Activated CD4-positive, alpha-beta T cell treated with anti-CD3 and anti-CD28 coated beads for 48 hours (primary cell): ENCODE measurements at regions not wholly inside any gene's neighbourhood (a gene's known extent, or its start where the extent isn't known, plus 50 kb on each side); places are given as distances from the start of the nearest gene placed in this dataset.
"Not testable (repeated sequence)": the region's sequence is repeated elsewhere in the genome, so short reads cannot be mapped to it uniquely, and the experiment has no call there.

Experiments used
- DNase-seq: peaks from one replicate; pipeline ENCODE4 v3.0.0-alpha.2; 2020

DNA sequence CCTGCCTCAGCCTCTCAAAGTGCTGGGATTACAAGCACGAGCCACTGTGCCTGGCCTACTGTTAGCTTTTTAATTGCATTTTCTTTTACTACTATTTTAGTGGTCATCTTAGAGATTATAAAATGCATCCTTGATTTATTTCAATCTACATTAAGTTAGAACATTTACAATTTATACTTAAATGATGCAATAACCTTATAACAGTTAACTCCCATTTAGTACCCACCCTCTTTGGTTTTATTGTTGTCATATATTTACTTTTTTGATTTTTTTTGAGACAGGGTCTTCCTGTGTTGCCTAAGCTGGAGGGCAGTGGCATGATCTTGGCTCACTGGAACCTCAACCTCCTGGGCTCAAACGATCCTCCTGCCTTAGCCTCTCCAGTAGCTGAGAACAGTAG, 77.3 kb downstream of the PPCDC start:
- no peak for DNase-seq

DNA sequence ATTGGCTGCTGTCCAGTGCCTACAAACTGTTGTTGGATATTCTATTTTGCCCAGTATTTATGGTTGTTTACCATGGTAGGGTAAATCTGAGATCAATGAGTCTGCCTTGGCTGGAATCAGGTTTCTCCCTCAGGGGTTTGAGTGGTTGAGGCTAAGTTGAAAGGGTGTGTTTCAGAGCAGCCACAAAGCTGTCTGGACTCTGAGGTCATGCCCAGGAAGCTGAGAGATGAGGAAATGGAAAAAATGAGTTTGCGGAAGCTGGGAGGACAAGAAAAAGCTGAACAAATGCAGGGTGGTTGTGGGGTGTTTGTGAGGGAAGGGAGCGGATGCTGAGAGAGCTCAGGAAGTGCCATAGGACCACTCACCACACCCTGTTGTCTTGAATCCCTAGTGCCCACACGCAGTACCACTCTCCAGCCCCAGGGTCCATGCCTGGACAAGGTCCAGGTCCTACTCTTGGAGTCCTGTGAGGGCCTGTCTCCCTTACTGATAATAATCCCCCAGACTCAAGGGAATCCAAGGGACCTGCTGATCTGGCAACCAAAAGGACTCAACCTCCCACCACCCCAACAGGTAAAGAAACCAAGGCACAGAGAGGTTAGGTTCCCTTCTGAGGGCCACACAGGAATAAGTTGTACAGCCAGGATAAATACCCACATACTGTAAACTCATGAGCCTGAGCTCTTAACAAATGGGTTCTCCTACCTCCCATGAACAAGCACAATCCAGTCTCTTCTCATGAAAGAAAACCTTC, 81.6 kb downstream of the PPCDC start:
- DNase-seq = peak; percentile 40

DNA sequence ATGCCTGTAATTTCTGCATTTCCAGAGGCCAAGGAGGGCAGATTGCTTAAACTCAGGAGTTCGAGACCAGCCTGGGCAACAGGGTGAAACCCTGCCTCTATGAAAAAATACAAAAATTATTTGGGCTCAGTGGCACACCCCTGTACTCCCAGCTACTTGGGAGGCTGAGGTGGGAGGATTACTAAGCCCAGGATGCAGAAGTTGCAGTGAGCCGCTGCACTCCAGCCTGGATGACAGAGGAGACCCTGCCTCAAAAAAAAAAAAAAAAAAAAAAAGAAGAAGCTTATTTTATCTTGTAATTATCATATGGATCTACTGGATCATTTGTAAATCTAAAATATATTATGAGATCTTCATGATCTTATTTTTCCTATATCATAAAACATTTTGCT, 84.1 kb downstream of the PPCDC start:
- no peak for DNase-seq

DNA sequence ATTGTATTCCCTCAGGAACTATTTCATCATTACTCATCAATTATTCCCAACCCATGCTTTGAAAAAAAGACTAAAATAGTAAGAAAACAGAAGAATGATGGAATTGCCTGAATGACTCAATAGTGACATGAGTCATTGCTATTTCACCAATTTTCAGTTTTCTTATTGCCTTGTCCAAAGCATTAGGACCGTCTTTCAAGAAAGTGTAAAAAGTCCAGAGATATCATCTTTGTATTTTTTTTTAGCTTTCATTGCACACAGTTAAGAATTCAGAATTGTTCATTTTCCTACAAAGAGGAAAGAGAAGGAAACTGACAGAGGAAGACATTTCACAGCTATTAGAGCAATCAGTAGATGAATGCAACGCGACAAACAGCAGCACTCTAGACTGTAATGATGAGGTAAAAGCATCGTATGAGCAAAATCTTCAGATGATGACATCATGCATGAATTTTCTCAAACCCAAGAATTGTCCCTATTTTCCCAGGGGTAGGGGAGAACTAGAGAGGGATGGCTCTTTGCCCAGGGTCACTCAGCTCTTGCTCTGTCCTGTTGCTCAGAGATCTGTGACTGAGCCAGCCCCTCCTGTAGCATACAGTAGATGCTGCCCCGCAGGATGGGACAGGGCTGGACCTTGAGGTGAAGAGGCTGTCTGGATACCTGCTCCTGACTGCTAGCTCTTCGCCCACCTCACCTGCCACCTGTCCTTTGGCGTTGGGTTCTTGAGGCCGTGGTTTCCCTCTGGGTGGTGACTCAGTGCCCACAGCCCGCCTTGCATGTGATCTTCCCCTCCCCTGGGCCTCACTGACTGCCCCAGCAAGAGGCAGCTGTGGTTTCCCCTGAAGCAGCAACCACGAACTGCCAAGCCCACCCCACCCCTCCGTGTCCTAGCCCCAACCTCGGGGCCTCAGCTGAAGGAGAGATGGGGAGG, 84.8 kb downstream of the PPCDC start:
- DNase-seq = peak; percentile 79

DNA sequence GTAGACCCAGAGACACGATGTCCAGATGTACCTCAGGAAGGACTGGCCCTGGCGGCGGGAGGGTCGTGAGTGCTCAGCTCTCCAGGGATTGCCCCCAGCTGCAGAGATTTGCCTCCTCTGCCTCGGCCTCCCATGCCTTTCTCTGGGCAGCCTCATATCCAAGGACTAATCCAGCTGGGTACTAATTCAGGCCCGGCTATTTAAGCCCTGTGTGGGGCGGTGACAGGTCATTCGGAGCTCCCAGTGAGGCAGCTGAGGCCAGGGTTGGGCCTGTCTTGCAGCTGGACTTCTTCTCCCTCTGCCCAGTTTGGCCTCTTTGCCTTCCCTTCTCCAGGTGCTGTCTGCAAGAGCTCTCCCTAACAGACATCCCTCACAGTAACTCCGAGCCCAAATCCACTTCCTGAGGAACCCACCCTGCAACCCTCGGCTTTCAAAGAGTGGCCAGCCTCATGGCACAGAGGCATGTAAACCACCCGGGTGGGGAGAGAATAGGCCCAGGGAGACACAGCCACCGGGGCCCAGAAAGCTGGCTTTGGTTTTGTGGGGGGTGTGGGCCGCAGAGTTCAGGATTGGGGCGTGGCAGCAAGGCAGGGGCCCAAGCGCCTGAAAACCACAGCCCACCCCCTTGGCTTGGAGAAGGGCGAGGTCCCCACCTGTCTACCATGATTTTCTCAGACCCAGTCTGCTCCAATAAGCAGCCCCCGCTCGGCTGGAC, 85.8 kb downstream of the PPCDC start:
- no peak for DNase-seq

DNA sequence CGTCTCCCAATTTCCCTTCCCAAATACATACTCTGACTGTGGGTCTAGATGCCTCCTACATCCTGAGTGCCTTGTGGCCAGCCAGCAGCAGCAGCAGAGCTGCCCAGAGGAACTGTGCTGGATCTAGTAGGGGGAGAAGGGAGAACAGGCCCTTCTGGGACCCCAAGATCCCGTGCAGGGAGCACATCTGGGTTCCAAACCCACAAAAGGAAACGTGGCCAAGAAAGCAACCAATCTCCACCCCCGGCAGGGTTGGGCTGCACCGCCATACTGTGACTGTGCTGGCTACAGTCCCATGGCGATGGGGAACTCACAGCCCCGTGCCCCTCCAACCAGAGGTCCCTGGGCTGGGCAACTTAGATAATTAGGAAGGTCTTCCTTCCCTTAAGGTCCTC, 86.3 kb downstream of the PPCDC start:
- DNase-seq = no peak

DNA sequence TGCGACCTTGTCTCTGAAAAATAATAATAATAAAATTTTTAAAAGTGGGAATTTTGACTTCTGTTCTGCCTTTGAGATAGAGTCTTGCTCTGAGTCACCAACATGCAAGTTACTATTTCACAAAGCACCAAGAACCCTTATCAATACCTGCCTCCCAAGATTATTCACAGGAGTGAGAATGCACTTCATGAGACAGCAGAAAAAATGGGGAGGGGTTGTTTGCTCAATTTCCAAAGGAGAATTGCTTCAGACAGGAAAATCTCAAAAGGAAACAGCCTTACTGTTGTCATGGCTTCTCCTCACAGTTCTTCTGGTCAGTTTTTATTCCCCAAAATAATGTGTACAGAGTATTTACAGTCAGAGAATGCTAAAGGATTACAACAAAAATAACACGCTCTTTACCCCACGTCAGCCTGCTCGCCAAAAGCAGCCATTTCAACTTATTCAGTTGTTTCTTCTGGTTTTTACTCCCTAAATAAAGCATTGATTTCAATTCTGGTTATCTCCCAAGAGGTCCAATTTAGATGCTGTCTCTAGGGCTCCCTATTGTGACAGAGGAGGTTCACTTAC, 89.0 kb downstream of the PPCDC start:
- DNase-seq = no peak

DNA sequence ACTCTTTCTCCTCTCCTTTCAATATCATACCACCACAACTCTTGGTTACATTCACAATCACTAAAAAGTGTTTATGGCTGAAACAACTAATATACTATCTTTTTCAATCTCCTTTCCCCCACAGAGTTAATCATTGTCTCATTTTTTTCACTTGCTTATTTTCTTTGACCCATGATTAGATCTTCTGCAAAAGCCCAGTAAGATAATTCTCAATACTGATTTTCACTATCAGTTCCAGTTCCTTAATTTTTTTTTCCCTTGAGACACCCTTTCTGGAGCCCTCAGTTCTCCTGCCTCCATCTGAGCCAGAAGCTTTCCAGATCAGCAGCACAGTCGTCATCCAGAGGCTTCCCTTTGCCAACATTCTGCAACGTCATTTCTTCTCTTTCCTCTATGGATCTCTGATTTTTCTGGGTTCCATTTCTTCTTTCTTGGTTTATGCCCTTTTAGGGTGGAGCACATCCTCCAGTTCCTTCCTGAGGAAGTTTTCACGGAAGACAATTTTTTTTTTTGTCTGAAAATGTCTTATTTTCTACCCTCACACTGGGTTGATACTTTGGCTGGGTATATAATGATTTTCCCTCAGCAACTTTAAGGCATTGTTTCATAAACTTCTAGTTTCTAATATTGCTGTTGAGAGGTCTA, 88.7 kb upstream of the C15orf39 start:
- no peak for DNase-seq

DNA sequence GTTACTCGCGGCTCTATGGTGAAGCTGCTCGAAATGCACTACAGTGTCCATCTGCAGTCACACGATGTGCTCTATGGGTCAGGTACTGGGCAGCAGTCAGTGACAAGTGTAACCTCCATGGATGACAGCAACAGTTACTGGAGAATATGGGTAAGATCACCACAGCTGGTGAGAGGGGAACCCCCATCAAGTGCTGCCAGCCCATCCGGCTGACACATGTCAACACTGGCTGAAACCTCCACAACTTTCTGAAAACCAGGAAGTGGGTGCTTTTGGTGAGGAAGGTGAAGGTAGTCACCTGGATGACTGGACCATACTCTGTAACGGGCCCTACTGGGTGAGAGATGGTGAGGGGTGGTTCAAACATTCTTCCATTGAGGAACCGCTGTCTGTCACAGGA, 87.4 kb upstream of the C15orf39 start:
- DNase-seq = peak; percentile 13

DNA sequence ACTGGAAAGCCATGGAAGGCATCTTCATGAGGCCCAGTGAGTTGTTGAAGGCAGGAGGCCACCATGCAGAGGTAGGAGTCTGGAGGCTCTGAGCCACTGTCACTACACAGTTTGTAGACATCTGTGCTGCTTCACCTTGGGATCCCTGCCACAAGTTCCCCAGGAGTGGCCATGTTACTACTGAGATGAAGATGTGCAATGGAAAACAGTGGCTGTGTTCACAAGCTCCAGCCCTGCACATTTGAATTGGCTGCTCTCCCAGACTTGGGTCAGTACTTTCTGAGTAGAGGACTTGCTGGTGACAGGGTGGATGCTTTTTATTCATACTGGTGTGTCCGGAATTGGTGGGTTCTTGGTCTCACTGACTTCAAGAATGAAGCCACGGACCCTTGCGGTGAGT, 86.9 kb upstream of the C15orf39 start:
- no peak for DNase-seq

DNA sequence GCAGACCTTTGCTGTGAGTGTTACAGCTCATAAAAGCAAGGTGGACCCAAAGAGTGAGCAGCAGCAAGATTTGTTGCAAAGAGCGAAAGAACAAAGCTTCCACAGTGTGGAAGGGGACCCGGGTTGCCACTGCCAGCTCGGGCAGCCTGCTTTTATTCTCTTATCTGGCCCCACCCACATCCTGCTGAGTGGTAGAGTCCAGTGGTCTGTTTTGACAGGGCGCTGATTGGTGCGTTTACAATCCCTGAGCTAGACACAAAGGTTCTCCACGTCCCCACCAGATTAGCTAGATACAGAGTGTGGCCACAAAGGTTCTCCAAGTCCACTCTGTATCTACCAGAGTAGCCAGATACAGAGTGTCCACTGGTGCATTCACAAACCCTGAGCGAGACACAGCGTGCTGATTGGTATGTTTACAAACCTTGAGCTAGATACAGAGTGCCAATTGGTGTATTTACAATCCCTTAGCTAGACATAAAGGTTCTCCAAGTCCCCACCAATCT, 86.2 kb upstream of the C15orf39 start:
- DNase-seq = not testable (repeated sequence)

DNA sequence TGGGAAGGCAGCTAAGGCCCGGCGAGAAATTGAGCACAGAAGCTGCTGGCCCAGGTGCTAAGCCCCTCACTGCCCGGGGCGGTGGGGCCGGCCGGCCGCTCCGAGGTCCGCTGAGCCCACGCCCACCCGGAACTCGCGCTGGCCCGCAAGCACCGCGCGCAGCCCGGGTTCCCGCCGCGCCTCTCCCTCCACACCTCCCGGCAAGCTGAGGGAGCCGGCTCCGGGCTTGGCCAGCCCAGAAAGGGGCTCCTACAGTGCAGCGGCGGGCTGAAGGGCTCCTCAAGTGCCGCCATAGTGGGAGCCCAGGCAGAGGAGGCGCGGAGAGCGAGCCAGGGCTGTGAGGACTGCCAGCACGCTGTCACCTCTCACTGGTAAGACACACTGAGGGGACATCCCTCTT, 85.5 kb upstream of the C15orf39 start:
- DNase-seq = not testable (repeated sequence)

DNA sequence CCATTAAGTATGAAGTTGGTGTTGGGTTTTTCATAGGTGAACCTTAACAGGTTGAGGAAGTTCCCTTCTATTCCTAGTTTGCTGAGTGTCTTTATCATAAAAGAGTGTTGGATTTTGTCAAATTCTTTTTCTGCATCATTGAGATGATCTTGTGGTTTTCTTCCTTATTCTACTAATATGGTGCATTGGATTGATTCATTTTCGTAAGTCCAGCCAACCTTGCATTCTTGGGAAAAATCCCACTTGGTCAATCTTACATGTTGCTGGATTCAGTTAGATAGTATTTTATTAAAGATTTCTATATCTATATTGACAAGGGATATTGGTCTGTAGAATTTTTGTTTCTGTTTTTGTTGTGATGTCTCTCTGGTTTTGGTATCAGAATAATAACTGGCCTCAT, 83.7 kb upstream of the C15orf39 start:
- no peak for DNase-seq

DNA sequence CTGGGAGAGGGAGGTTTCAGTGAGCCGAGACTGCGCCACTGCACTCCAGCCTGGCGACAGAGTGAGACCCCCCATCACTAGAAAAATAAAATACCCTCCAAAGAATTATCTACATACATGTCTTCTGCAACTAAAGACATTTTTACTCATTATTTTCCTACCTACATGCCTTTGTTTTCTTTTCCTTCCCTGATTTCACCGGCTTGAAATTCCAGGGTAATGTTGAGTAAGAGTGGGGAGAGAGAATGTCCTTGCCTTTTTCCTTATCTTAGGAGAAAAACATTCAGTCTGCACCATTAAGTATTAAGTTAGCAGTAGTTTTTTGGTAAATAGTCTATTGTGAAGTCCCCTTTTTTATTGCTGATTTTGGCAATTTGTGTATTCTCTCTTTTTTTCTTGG, 82.4 kb upstream of the C15orf39 start:
- DNase-seq = not testable (repeated sequence)

DNA sequence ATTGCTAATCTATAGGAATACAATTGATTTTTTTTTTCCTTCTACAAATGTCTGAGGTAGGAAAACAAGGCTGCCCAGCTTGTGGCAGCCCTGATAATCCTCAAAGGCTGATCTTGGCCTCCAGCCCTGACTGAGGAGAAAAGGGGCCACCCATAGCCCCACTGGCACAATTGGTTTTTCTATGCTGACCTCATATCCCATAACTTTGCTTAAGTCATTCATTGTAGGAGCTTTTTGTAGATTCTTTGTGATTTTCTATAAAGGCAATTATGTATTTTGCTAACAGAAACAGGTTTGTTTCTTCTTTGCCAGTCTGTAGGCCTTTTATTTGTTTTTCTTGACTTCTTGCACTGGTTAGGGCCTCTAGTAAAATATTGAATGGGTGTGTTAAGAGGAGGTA, 80.2 kb upstream of the C15orf39 start:
- DNase-seq = no peak

DNA sequence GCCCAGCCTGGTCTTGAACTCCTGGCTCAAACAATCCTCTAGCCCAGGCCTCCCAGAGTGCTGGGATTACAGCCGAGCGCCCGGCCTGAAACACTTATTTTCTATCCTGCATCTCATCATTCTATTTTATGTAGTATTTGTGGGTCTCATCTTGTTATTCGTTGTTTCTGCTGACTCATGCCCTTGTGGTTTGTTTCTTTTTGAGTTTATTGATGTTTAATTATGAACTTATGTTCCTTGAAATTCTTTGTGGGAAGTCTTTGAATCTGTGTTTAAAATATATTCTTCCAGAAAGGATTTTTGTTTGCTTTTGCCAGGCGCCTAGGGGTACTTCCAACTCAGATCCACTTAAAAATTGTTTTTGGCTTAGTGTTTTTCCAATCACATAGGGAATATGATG, 78.3 kb upstream of the C15orf39 start:
- no peak for DNase-seq

DNA sequence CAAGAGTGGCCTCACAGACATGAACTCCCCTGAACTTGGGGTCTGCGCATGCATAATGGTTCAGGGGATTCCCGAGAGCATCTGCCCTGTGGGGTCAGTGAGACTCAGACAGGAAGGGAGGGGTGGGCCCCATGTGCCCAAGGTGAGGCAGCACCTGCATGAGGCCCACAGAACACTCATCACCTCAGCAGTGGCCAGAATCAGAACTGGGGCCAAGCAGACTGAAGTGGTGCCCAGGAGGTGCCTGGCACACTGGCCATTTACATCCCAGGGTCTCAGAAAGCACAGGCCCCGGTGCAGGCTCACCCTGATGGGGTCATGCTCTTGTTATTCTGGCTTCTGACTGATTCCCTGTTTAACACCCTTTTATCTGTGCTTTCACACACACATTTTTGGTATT, 77.4 kb upstream of the C15orf39 start:
- DNase-seq = not testable (repeated sequence)

DNA sequence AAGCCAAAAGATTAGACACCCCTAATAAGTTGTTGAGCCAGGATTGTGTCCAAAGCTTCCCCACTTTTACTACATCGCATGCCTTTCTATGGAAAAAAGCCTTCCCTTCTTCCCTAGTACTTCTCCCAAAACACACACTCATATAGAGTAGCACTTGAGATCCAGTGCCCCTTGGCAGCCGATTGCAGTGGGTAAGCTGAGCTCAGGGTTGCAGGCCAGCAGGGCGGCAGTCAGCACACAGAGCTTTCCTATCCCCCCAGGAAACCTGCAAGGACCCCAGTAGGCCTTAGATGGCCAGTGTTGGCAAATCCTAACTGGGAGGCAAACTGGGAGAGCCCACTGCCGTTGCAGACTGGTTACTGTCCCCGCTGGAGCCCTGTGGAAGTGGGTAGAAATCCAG, 75.7 kb upstream of the C15orf39 start:
- DNase-seq = no peak

DNA sequence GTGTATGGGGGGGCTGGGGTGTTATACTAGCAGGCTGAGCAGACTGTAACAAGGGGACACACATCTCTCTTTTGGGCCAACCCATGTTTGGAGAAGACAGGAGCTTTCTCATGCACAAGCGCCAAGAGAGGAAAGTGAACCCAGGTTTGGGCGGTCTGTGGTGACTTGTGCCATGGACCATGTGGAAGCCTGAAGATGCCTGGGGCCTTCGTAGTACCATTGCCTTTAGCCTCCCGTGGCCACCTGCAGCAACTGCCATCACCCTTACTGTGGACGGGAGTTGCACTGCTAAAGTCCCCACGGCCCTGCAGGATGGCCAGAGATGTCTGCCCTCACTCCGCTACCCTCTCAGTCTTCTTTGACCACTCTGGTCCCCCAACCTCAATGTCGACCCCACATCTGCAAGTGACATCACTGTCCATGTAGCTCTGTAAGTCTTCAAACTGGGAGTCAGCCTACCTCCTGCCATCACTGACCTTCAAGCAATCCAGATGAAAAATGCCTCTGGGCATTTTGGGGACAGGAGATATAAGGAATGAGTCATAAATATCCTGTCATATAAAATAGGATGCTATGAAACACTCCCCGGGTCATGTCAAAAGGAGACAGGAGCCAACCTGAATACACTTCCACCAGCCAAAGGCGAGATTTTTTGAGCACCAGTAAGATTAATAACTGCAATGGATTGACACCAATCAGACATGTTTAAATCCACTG, 74.7 kb upstream of the C15orf39 start:
- DNase-seq = no peak

DNA sequence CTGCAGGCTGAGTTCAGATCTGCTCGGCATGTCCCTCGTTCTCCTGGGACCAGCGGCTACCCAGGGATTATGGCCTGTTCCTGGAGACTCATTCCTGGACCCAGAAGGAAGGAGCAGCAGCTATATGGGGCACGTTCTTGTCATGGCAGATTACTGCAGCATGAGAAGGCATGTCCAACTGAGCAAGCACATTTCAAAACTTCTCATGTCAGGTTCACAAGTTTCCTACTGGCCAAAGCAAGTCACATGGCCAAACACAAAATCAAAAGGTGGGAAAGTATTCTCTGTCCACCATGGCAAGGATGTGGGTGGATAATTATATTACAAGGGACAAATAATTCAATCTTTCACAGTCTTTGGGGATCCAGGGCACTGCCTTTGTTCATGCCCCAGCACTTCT, 71.9 kb upstream of the C15orf39 start:
- DNase-seq = no peak

DNA sequence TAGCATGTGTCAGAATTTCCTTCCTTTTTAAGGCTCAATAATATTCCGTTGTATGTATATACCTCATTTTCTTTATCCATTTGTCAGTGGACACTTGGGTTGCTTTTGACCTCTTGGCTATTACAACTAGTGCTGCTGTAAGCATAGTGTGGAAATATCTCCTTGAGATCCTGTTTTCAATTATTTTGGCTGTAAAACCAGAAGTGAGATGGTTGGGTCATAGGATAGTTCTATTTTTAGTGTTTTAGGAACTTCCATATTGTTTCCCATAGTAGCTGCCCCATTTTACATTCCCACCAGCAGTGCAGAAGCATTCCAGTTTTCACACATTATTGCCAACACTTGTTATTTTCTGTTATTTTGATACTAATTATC, 70.4 kb upstream of the C15orf39 start:
- no peak for DNase-seq

DNA sequence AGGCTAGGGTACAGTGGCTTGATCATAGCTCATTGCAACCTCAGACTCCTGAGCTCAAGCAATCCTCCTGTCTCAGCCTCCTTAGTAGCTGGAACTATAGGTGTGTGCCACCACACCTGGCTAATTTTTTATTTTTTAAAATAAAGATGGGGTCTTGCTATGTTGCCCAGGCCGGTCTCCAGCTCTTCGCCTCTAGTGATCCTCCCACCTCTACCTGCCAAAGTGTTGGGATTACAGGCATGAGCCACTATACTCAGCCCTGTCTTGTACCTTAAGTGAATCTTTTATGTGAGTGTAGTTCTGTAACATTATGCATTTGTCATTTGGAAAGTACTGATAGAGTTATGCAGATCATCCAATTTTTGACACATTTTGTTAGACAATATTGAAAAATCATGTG, 66.9 kb upstream of the C15orf39 start:
- no peak for DNase-seq
